Ishikawa (cell line): ENCODE measurements at regions not wholly inside any gene's neighbourhood (a gene's known extent, or its start where the extent isn't known, plus 50 kb on each side); places are given as distances from the start of the nearest gene placed in this dataset.

ENCODE experiments used
- CEBPB ChIP-seq: IDR thresholded peaks from 2 replicates; pipeline ENCODE4 v1.6.1; 2012
- CREB1 ChIP-seq: IDR thresholded peaks from 2 replicates; pipeline ENCODE4 v1.6.1; 2012; ENCODE audit warnings: low read depth
- EGR1 ChIP-seq: IDR thresholded peaks from 2 replicates; pipeline ENCODE4 v1.6.1; 2012
- EP300 ChIP-seq: IDR thresholded peaks from 2 replicates; pipeline ENCODE4 v1.6.1; 2012; ENCODE audit warnings: borderline replicate concordance
- FOXM1 ChIP-seq: IDR thresholded peaks from 2 replicates; pipeline ENCODE4 v1.6.1; 2012; ENCODE audit warnings: low read depth, borderline replicate concordance
- NFIC ChIP-seq: IDR thresholded peaks from 2 replicates; pipeline ENCODE4 v1.6.1; 2012
- RAD21 ChIP-seq: IDR thresholded peaks from 2 replicates; pipeline ENCODE4 v1.6.1; 2012; ENCODE audit warnings: low read depth
- TAF1 ChIP-seq: IDR thresholded peaks from 2 replicates; pipeline ENCODE4 v1.6.1; 2012; ENCODE audit warnings: low read depth, mild to moderate bottlenecking
- TCF12 ChIP-seq: IDR thresholded peaks from 2 replicates; pipeline ENCODE4 v1.6.1; 2012; ENCODE audit warnings: low read depth
- TEAD4 ChIP-seq: IDR thresholded peaks from 2 replicates; pipeline ENCODE4 v1.6.1; 2012
- YY1 ChIP-seq: IDR thresholded peaks from 2 replicates; pipeline ENCODE4 v1.6.1; 2012; ENCODE audit warnings: low read depth
- ZBTB7A ChIP-seq: IDR thresholded peaks from 2 replicates; pipeline ENCODE4 v1.6.1; 2012; ENCODE audit warnings: low read depth
- TF ChIP-seq, protein P1 (sequence below): IDR thresholded peaks from 2 replicates; pipeline ENCODE4 v1.6.1; 2012; ENCODE audit warnings: low read depth, mild to moderate bottlenecking
- TF ChIP-seq, protein P2 (sequence below): IDR thresholded peaks from 2 replicates; pipeline ENCODE4 v1.6.1; 2012
- TF ChIP-seq, protein P3 (sequence below): IDR thresholded peaks from 2 replicates; pipeline ENCODE4 v1.6.1; 2012

DNA sequence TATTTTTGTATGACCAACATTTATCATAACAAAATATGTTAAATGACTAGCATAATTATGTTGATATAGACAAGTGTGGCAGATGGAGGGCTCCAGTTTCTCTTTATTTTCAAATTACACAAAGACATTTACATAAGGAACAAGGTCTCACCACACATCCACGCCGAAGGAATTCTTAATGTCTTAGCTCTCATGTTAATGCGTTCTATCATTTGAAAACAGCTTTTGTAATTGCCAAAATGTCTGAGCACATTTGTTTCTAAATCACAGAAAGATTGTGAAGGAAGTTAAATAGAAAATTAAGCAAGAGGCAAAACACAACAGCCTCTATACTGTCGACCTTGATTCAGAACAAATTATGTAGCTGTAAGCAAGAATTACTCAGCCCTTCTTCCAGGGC, 223.0 kb upstream of the NR5A2 start:
- no peak for TF ChIP-seq CREB1
- TF ChIP-seq, protein P1, sequence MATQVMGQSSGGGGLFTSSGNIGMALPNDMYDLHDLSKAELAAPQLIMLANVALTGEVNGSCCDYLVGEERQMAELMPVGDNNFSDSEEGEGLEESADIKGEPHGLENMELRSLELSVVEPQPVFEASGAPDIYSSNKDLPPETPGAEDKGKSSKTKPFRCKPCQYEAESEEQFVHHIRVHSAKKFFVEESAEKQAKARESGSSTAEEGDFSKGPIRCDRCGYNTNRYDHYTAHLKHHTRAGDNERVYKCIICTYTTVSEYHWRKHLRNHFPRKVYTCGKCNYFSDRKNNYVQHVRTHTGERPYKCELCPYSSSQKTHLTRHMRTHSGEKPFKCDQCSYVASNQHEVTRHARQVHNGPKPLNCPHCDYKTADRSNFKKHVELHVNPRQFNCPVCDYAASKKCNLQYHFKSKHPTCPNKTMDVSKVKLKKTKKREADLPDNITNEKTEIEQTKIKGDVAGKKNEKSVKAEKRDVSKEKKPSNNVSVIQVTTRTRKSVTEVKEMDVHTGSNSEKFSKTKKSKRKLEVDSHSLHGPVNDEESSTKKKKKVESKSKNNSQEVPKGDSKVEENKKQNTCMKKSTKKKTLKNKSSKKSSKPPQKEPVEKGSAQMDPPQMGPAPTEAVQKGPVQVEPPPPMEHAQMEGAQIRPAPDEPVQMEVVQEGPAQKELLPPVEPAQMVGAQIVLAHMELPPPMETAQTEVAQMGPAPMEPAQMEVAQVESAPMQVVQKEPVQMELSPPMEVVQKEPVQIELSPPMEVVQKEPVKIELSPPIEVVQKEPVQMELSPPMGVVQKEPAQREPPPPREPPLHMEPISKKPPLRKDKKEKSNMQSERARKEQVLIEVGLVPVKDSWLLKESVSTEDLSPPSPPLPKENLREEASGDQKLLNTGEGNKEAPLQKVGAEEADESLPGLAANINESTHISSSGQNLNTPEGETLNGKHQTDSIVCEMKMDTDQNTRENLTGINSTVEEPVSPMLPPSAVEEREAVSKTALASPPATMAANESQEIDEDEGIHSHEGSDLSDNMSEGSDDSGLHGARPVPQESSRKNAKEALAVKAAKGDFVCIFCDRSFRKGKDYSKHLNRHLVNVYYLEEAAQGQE: no peak
- TF ChIP-seq TEAD4: no peak
- no peak for TF ChIP-seq YY1
- TF ChIP-seq RAD21: no peak
- no peak for TF ChIP-seq TAF1
- TF ChIP-seq, protein P2, sequence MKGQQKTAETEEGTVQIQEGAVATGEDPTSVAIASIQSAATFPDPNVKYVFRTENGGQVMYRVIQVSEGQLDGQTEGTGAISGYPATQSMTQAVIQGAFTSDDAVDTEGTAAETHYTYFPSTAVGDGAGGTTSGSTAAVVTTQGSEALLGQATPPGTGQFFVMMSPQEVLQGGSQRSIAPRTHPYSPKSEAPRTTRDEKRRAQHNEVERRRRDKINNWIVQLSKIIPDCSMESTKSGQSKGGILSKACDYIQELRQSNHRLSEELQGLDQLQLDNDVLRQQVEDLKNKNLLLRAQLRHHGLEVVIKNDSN: no peak
- TF ChIP-seq CEBPB: no peak
- TF ChIP-seq FOXM1: no peak
- no peak for TF ChIP-seq EGR1
- TF ChIP-seq, protein P3, sequence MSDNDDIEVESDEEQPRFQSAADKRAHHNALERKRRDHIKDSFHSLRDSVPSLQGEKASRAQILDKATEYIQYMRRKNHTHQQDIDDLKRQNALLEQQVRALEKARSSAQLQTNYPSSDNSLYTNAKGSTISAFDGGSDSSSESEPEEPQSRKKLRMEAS: no peak
- TF ChIP-seq TCF12: no peak
- no peak for TF ChIP-seq ZBTB7A
- TF ChIP-seq EP300: no peak
- no peak for TF ChIP-seq NFIC

DNA sequence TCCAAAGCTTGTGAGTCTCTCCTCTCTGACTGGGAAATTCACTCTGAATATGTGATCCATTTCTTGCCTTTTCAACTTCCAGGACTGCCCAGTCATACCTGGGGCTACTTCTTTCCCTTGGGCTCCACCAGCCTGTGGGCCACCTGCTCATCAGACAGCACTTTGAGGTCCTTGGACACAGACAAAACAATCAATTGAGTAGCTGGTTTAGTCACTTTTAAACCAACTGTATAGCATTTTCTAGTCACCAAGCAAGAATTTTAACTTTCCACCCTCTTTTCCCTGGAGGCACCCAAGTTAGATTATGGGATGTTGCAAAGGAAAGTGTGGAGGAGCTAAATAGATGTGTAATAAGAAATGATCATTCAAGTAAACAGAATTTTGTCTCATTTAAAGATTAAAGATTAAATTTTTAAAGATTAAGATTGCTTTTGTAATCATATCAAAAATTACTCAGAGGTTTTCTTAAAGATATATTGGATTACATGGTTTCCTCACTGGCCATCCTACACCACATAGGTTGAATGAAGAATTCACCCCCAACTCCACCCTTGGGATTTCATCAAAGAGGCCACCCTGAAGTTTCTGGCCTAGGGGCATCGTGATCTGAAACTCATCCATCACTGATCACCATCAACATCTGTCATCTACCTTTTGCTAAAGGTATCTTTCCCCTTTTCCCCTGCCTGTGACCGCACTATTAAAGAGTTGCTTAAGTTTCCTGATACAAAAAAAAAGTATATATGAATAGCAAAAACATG, 219.2 kb upstream of the NR5A2 start:
- no peak for TF ChIP-seq EP300
- TF ChIP-seq ZBTB7A: no peak
- TF ChIP-seq TCF12: no peak

DNA sequence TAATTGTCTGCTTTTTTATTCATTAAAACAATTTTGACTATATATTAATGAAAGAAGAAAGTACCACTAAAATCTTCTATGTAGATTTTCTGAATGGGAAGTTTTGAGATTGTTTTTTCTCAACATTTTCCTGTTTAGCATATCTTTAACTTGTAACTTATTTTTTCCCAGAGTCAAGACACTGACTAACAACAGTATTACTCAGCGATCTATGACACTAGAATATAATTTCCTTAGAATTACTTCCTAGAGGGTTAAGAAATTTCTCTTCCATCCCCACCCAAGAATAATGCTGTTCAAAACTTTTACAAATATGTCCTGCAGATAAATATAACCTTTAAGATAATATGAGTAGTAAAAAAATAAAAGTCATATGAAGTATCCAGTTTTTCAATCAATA, 218.2 kb upstream of the NR5A2 start:
- no peak for TF ChIP-seq RAD21
- no peak for TF ChIP-seq EGR1
- no peak for TF ChIP-seq NFIC
- TF ChIP-seq ZBTB7A: no peak
- no peak for TF ChIP-seq CEBPB
- TF ChIP-seq, protein P2: no peak
- TF ChIP-seq FOXM1: no peak
- no peak for TF ChIP-seq CREB1
- TF ChIP-seq, protein P3: no peak
- TF ChIP-seq, protein P1: no peak
- TF ChIP-seq TAF1: no peak
- TF ChIP-seq EP300: no peak
- TF ChIP-seq TEAD4: no peak
- no peak for TF ChIP-seq TCF12
- TF ChIP-seq YY1: no peak

DNA sequence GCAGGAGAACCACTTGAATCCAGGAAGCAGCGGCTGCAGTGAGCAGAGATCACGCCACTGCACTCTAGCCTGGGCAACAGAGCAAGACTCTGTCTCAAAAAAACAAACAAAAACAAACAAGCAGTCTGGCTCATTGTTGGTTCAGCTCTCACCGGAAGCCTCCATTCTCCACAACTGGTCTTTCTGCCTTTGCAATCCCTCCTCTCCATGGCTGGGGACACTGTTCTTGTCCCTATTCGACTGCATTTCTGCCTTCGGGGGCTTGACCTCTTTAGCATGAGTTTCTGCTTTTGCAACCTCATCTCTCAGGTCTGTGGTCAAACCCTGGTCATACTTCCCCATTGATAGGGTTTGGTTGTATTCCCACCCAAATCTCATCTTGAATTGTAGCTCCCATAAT, 216.3 kb upstream of the NR5A2 start:
- TF ChIP-seq FOXM1 (no peak), NFIC (no peak), EP300 (no peak), TCF12 (no peak), CEBPB (no peak), YY1 (no peak), TEAD4 (no peak), EGR1 (no peak), ZBTB7A (no peak)
- TF ChIP-seq, protein P1: no peak
- TF ChIP-seq, protein P3: no peak
